ENCODE measurements at regions not wholly inside any gene's neighbourhood (a gene's known extent, or its start where the extent isn't known, plus 50 kb on each side); places are given as distances from the start of the nearest gene placed in this dataset.

GRCh38 chr1:18055156-18055555 is 52.4 kb upstream of the IGSF21 start:
- POLR2A ChIA-PET: no interaction called here
- Mint-ChIP-seq H3K27ac (no peak overlapping the region), H3K36me3 (ENCODE audit: low read depth) (no peaks in the 10 kb centered on the region), H3K4me3 (no peak overlapping the region), H3K9me3 (no peaks in the 10 kb centered on the region), H3K4me1 (ENCODE audit: low read depth) (no peaks in the 10 kb centered on the region), H3K27me3 (peaks cover 23% of the 10 kb centered on the region)
- H3K27ac ChIP-seq (ENCODE audit: low read depth in 1 of 2, low read length in 2 of 2): no peak overlapping the region
- peaks cover 0 to 7% of the 10 kb centered on the region in 2 experiments for H3K9me3 ChIP-seq (ENCODE audit: control insufficient read depth in 1 of 2, insufficient read depth in 1 of 2, low read length in 2 of 2)
- H3K27me3 ChIP-seq (ENCODE audit: control insufficient read depth in 1 of 2, insufficient read depth in 2 of 2, low read length in 2 of 2): peaks cover 0 to 2% of the 10 kb centered on the region in 2 experiments
- ATAC-seq (ENCODE audit: poor library complexity) (no peak), DNase-seq (no peak)
- no peaks in the 10 kb centered on the region for H3K36me3 ChIP-seq (ENCODE audit: insufficient read depth, low read length)
- no peak overlapping the region for H3K4me3 ChIP-seq (ENCODE audit: low read length)
- H3K4me1 ChIP-seq (ENCODE audit: insufficient read depth, low read length): no peaks in the 10 kb centered on the region
- CTCF ChIA-PET: no interaction called here
- intact Hi-C loops (cut with DNase I, micrococcal nuclease): no loop called here
- no peak for TF ChIP-seq CTCF (IDR thresholded peaks at IDR 0.05)

- CTCF ChIA-PET: no interaction called here
- DNase-seq (no peak), ATAC-seq (ENCODE audit: poor library complexity) (no peak)
- no peaks in the 10 kb centered on the region for H3K36me3 ChIP-seq (ENCODE audit: insufficient read depth, low read length)
- H3K4me3 ChIP-seq (ENCODE audit: low read length): no peak overlapping the region
- Mint-ChIP-seq H3K9me3 (no peaks in the 10 kb centered on the region), H3K27ac (no peak overlapping the region), H3K36me3 (ENCODE audit: low read depth) (no peaks in the 10 kb centered on the region), H3K4me3 (no peak overlapping the region), H3K27me3 (peaks cover 32% of the 10 kb centered on the region), H3K4me1 (ENCODE audit: low read depth) (no peaks in the 10 kb centered on the region)
- peaks cover 0 to 2% of the 10 kb centered on the region in 2 experiments for H3K9me3 ChIP-seq (ENCODE audit: control insufficient read depth in 1 of 2, insufficient read depth in 1 of 2, low read length in 2 of 2)
- no peak for TF ChIP-seq CTCF (IDR thresholded peaks at IDR 0.05)
- no peaks in the 10 kb centered on the region for H3K27me3 ChIP-seq (ENCODE audit: control insufficient read depth in 1 of 2, insufficient read depth in 2 of 2, low read length in 2 of 2)
- POLR2A ChIA-PET: no interaction called here
- H3K4me1 ChIP-seq (ENCODE audit: insufficient read depth, low read length): no peaks in the 10 kb centered on the region
- H3K27ac ChIP-seq (ENCODE audit: low read depth in 1 of 2, low read length in 2 of 2): no peak overlapping the region
- intact Hi-C loops (cut with DNase I, micrococcal nuclease): no loop called here
Measured at GRCh38 chr1:18056545-18056944, 51.1 kb upstream of the IGSF21 start.

- H3K4me3 Mint-ChIP-seq: no peak overlapping the region
- Histone ChIP-seq H3K27me3 (ENCODE audit: control insufficient read depth in 1 of 2, insufficient read depth in 2 of 2, low read length in 2 of 2) (no peaks in the 10 kb centered on the region), H3K4me3 (ENCODE audit: low read length) (no peak overlapping the region), H3K36me3 (ENCODE audit: insufficient read depth, low read length) (no peaks in the 10 kb centered on the region), H3K27ac (ENCODE audit: low read depth in 1 of 2, low read length in 2 of 2) (no peak overlapping the region), H3K9me3 (ENCODE audit: control insufficient read depth in 1 of 2, insufficient read depth in 1 of 2, low read length in 2 of 2) (peaks cover 0 to 7% of the 10 kb centered on the region in 2 experiments), H3K4me1 (ENCODE audit: insufficient read depth, low read length) (no peaks in the 10 kb centered on the region)
- H3K36me3 Mint-ChIP-seq (ENCODE audit: low read depth): no peaks in the 10 kb centered on the region
- H3K27me3 Mint-ChIP-seq: peaks cover 40% of the 10 kb centered on the region
- ChIA-PET POLR2A (no interaction called here), CTCF (no interaction called here)
- intact Hi-C loops (cut with DNase I, micrococcal nuclease): no loop called here
- TF ChIP-seq CTCF (IDR thresholded peaks at IDR 0.05): no peak
- H3K4me1 Mint-ChIP-seq (ENCODE audit: low read depth): no peaks in the 10 kb centered on the region
- ATAC-seq (ENCODE audit: poor library complexity): no peak
- peaks cover 3% of the 10 kb centered on the region for H3K9me3 Mint-ChIP-seq
- no peak overlapping the region for H3K27ac Mint-ChIP-seq
- no peak for DNase-seq
Measured at GRCh38 chr1:18057623-18058022, 50.0 kb upstream of the IGSF21 start.

Data from CD4-positive, alpha-beta T cell (primary cell).